ENCODE measurements at regions not wholly inside any gene's neighbourhood (a gene's known extent, or its start where the extent isn't known, plus 50 kb on each side); places are given as distances from the start of the nearest gene placed in this dataset.

GRCh38 chr14:22463763-22464173, 125.3 kb downstream of the DAD1 start:
- DNase-seq (no peak), ATAC-seq (ENCODE audit: low FRiP score in 2 of 2) (no peak)
- Histone ChIP-seq H3K4me1 (peaks cover 0 to 12% (median 5%) of the 10 kb centered on the region in 4 donors), H3K4me3 (no peak overlapping the region), H3K27ac (no peak overlapping the region), H3K27me3 (no peaks in the 10 kb centered on the region), H3K36me3 (no peaks in the 10 kb centered on the region), H3K9me3 (no peaks in the 10 kb centered on the region)
- TF ChIP-seq POLR2A (IDR thresholded peaks at IDR 0.05) (no peak), POLR2AphosphoS5 (IDR thresholded peaks at IDR 0.05) (no peak), CTCF (IDR thresholded peaks at IDR 0.05) (no peak), EP300 (IDR thresholded peaks at IDR 0.05) (no peak)
- 81 to 85% methylated on average over 4 of the region's 4 CpGs for whole genome bisulfite sequencing, 2 donors

GRCh38 chr14:22462923-22463322, 126.1 kb downstream of the DAD1 start:
- Histone ChIP-seq H3K27ac (no peak overlapping the region), H3K36me3 (no peaks in the 10 kb centered on the region), H3K27me3 (no peaks in the 10 kb centered on the region), H3K4me3 (no peak overlapping the region), H3K9me3 (no peaks in the 10 kb centered on the region), H3K4me1 (peaks cover 0 to 12% (median 5%) of the 10 kb centered on the region in 4 donors)
- WGBS, 2 donors: 81 to 94% methylated on average over 4 of the region's 4 CpGs
- DNase-seq: no peak
- TF ChIP-seq CTCF (IDR thresholded peaks at IDR 0.05): no peak
- no peak for TF ChIP-seq POLR2A (IDR thresholded peaks at IDR 0.05)
- no peak for TF ChIP-seq POLR2AphosphoS5 (IDR thresholded peaks at IDR 0.05)
- no peak for TF ChIP-seq EP300 (IDR thresholded peaks at IDR 0.05)
- ATAC-seq (ENCODE audit: low FRiP score in 2 of 2): no peak

- Histone ChIP-seq H3K4me3 (no peak overlapping the region), H3K27ac (no peak overlapping the region)
Measured at GRCh38 chr14:22460461-22461195, 128.4 kb downstream of the DAD1 start.

GRCh38 chr14:22458737-22459136, 130.3 kb downstream of the DAD1 start:
- Histone ChIP-seq H3K4me1 (peaks cover 0 to 12% (median 5%) of the 10 kb centered on the region in 4 donors), H3K9me3 (no peaks in the 10 kb centered on the region), H3K36me3 (no peaks in the 10 kb centered on the region), H3K27ac (no peak overlapping the region), H3K4me3 (no peak overlapping the region), H3K27me3 (no peaks in the 10 kb centered on the region)
- TF ChIP-seq CTCF (IDR thresholded peaks at IDR 0.05) (no peak), POLR2AphosphoS5 (IDR thresholded peaks at IDR 0.05) (no peak), EP300 (IDR thresholded peaks at IDR 0.05) (no peak), POLR2A (IDR thresholded peaks at IDR 0.05) (no peak)
- WGBS, 2 donors: 93 to 100% methylated on average over 2 of the region's 2 CpGs
- DNase-seq (no peak), ATAC-seq (ENCODE audit: low FRiP score in 2 of 2) (no peak)

More at GRCh38 chr14:22460461-22461195, 128.4 kb downstream of the DAD1 start:
- H3K27me3 ChIP-seq: no peaks in the 10 kb centered on the region
- TF ChIP-seq CTCF (IDR thresholded peaks at IDR 0.05) (no peak), POLR2AphosphoS5 (IDR thresholded peaks at IDR 0.05) (no peak), EP300 (IDR thresholded peaks at IDR 0.05) (no peak), POLR2A (IDR thresholded peaks at IDR 0.05) (no peak)
- H3K9me3 ChIP-seq: no peaks in the 10 kb centered on the region
- H3K36me3 ChIP-seq: no peaks in the 10 kb centered on the region
- WGBS, 2 donors: 35 to 43% methylated on average over 4 of the region's 4 CpGs
- peaks cover 0 to 12% (median 5%) of the 10 kb centered on the region in 4 donors for H3K4me1 ChIP-seq
- DNase-seq (no peak), ATAC-seq (ENCODE audit: low FRiP score in 2 of 2) (no peak)

Measured in upper lobe of left lung (tissue), 6 donors.